ENCODE measurements at regions not wholly inside any gene's neighbourhood (a gene's known extent, or its start where the extent isn't known, plus 50 kb on each side); places are given as distances from the start of the nearest gene placed in this dataset.
"Not testable (repeated sequence)": the region's sequence is repeated elsewhere in the genome, so short reads cannot be mapped to it uniquely, and the experiment has no call there.

DNA sequence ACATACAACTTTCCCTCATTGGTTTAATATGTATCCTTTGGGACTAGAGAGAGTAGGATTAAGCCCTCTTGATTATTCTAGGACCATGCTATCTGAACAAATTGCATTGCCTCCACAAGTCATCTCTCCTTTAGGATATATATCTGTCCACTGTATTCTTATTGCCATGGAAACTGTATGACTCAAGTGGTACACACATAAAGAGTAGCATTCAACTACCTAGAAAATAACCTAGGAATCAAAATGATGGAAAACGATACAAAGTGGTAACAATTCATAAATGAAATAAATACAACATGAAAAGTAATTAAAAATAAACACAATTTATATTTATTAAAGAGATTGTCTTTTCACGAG lies 212.1 kb upstream of the P2RY1 start:
- DNase-seq = no peak

DNA sequence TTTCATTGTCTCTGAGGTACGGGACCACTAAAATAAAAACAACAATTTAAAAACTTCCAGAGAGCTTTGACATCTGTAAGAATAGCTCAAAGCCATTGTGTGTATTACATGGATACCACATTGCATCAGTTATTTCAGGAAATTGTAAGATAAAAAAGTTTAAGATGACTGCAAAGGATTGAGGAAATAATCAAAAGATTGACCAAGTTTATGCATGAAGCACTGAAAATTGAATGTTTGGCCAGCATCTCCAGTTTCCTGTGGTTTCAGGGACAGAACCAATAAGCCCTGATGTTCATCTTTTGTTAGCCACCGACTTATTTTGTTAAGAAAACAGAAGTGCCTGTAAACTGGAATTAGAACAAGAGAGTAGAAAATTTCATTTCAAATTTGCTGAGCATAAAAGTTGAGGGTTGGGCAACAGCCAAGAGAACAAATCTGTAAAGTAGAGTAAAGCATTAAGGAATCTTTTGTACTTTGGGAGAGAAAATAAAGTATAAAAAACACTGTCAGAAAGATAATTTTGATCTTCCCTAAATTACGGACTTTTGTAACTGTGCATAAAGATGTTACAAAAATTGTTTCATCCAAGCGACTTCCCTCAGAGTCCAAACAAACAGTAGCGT lies 211.5 kb upstream of the P2RY1 start:
- DNase-seq = no peak

DNA sequence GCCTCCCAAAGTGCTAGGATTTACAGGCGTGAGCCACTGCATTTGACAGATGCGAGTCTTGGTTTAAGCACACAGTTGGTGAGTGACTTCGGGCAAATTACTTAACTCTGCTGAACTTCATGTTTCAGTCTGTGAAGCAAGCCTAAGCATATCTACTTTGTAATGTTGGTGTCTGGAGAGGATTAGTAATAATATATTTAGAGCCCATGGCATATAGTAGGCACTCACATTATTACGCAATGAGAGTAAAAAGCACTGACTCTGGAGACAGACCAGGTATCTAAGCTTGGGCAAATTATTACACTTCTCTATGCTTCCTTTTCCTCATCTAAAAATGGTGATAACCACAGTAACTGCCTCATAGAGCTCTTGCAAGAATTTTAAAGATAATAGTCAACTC lies 208.7 kb upstream of the P2RY1 start:
- no peak for DNase-seq

DNA sequence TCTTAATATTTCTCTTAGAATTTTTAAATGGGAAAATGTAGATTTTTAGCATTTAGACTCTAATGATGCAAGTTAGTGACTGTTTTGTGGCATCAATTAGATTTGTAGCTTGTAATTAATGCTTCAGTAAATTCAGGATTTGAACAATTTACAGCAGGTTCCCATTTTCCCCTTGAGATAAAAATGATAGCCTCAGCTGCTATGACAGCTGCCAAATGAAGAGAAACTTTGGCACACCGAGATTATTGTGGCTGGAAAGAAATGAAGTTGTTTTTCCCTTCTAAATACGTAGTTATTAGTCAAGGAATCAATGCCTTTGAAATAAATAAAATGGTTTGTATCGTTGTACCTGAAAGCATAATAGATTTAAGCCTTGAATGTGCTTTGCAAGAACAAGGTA lies 206.4 kb upstream of the P2RY1 start:
- no peak for DNase-seq

DNA sequence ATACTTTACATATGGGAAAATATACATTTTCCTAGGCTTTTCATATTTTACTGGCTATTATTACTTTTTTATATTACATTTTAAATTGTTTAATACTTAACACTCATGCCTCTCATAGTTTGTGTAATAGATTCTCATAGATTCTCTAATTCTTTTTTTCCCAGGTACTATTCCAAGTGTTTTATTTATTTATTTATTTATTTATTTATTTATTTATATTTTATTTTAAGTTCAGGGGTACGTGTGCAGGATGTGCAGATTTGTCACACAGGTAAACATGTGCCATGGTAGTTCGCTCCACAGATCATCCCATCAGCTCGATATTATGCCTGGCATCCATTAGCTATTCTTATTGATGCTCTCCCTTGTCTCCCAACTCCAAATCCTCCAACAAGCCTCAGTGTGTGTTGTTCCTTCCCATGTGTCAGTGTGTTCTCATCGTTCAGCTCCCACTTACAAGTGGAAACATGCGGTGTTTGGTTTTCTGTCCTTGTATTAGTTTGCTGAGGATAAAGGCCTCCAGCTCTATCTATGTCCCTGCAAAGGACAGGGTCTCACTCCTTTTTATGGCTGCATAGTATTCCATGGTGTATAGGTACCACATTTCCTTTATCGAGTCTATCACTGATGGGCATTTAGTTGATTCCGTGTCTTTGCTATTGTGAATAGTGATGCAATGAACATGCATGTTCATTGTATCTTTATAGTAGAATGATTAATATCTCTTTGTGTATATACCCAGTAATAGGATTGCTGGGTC lies 205.4 kb upstream of the P2RY1 start:
- DNase-seq = no peak

DNA sequence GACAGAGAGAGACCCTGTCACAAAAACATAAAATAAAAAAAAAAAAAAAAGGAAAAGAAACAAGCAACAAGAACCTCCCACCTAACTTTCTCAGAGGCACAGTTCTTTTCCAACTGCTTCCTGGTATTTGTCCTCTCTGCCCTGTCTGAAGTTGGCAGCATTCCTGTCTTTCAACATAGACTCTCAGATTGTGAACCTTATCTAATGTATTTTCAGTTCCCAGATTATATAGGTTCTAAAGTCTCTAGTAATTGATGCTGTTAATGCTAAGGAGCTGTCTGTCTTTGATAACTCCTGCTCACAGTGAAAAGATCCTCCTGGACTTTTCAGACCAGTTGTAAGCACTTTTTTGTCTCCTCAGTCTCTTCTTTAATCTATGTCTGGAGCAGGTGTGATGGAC lies 199.5 kb upstream of the P2RY1 start:
- DNase-seq = no peak

DNA sequence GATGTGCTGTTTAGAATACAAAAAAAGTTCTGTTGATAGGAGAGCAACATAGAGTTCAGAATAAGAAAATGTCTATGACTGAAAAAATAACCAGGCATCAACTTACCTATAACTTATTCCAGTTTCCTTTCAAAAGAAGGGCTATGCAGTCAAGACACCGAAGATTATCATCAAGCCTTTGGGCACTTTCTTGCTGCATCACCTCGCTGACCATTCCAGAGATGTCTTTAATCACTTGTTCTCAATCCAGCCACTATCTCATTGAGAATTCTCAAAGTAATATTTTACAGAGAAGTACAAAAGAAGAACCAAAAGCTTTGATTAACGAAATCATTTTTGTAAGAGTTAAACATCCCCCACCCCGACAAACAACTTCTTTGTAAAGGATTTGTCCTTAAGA lies 198.3 kb upstream of the P2RY1 start:
- DNase-seq = no peak

DNA sequence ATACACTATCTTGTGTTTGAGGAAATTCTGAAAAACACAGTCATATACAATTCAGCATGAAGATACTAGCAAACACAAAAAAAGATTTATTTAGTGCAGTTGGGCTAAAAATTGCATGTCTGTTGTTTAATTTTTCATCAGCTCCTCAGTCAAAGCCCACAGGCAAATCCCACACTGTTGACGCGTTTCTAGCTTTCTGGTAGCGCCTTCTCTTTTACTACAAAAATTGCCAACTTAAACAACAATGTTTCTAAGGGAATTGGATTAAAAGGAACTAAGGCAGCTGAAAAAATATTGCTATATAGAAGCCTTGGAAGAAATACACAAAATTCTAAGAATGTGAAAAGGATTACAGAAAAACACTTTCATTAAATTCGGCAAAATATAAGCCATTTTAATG lies 196.7 kb upstream of the P2RY1 start:
- DNase-seq = no peak

DNA sequence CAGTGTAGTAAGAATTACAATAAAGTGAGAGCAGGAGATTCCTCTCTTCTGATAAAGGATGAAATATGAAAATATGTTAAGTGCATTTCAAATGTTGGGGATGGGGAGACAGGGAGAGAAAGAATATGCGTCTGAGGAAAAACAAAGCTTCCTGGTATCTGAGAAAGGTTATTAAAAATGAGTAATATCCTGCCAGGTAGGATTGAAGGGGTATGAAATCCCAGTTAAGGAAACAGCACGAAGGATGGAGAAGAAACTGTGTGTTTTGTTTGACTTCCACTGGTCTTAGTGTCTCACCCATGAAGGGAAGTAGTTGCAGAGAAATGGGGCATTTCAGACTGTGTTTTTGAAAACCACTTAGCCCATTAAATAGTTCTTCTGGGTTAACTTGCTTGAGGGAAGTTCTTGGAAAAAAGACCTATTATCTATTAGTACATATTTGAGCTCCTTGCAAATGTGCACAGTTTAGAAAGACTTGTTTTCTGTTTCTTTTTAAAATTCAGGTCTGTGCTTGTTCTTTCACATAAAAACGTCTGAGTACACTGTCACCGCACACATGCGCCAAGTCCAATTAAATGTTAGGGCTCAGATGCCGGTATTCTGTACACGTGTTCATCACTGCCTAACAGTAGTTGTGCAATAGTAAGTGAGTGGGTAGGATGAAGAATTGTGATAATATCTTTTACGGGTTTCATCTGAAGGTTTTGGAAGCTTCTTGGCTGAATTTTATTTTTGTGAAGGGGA lies 196.1 kb upstream of the P2RY1 start:
- no peak for DNase-seq

DNA sequence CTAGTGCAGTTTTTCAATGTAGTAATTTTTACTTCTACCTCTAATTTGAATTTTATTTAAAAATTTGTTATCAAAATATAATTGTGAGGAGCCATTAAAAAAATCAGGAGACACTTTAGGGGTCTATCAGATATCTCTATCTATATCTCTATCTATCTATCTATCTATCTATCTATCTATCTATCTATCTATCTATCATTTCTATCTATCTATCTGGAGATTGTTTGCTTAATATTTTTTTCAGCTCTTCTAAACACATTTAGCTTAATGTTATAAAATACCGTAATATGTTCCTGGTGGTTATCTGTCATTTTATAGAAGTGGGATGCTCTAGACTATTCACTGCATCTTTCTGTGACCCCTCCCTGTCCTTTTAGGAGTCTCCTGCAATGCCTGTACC lies 193.7 kb upstream of the P2RY1 start:
- DNase-seq = no peak

DNA sequence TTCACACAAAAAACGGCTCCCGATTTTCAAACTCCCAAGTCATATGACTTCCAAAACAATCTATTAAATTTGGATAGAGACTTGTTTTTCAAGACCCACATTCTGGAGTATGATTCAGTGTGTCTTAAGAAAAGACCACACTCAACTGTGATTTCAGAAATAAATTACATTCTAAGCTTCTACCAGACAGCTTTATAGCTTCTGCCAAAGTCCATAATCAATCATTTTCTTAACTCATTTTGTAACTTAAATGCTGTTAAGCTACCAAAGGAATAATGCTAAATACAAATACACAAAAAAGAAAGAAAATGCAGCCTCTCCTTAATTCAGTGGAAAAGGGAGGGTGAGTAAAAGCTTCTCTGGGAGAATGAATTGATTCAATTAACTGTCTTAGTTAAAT lies 192.3 kb upstream of the P2RY1 start:
- DNase-seq = no peak

DNA sequence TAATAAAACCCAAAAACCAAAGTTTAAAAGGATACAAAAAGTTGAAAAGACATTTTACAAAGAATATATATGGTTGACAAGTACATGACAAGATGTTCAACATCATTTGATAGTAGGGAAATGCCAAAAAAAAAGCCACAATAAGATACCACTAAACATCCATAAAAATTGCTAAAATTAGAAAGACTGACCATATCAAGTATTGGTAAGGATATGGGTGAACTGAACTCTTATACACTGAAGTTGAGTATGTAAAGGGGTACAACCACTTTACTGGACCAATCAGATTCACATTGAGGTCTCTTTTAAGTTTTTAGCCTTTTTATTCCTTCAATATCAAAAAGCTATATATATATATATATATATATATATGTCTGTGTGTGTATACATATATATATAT lies 190.5 kb upstream of the P2RY1 start:
- no peak for DNase-seq

DNA sequence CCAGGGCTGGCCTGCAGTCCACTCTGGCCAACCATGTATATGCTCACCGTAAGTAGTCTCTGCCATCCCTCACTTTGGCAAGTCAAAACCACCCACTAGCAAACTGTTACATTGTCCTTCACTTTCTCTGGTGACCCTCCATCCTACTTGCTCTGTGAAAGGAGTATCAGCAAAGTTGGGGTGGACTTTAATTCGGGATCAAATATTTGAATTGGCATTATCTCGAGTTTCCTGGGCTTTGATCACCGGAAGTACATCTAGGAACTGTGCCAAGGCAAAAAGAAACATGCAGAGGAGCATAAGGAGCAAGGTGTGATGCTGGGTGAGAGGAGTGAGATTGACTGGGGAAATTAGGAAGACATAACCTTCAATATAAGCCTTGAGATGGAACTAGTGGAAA lies 188.9 kb upstream of the P2RY1 start:
- DNase-seq = no peak

DNA sequence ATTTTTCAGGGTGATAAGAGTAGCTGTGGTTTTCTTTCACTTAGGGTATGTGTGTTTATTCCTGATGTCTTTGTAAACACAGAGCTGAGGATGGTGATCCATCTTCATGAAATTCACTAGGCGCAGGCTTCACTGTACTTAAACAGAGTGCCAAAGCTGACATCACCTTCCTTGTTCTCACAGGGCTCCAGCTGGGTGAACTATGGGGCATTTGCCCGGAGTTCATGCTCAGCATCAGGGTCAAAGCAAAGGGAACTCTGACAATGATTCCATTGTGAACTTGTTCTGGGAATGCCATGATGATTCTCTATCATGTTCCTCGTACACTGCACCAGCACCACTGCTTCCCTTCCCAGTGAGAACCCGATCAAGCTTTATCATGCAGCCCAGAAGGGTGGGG lies 184.8 kb upstream of the P2RY1 start:
- DNase-seq = no peak

DNA sequence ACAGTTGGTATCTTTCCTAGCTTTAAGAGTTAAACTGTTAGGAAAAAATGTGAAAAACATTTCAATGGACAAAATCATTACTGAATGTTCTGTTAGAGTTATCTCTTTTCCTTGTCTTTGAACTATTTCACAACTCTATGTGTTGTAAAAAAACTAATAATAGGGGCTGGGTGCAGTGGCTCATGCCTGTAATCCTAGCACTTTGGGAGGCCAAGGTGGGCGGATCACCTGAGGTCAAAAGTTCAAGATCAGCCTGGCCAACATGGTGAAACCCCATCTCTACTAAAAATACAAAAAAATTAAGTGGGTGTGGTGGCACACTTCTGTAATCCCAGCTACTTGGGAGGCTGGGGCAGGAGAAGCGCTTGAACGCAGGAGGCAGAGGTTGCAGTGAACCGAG lies 184.0 kb upstream of the P2RY1 start:
- DNase-seq = not testable (repeated sequence)

DNA sequence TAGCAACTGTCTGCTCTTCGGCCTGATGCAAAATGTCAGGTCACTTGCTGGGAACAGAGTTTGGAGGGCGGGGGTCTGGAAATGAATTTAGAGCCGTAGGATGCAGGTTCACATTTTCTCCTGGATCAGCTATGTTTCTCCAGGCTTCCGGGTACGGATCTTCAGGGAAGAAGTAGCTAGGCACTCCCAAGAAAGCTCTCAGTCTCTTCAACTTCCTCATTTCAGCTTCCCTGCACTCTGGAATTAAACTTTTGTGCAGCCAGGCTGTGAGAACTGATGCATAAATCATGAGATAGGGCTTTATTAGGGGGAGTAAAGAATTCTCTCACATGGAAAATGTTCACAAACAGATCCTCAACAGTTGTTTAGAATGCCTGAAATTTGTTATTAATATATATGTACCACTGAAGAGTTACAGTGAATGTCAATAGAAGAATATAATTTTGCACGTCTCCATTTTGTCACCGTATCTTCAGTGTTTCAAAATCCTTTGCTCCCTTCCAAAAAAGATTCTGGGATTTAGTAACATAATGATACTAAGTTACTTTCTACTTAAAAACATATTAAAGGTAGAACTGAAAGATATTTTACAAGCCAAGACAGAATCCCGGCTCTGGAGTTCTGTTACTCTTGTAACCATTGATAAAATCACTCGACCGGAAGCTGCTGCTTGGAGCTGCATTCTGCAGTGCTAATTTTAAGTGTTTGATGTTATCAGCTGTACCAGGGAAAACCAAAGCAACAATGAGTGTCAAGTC lies 178.5 kb upstream of the P2RY1 start:
- no peak for DNase-seq

DNA sequence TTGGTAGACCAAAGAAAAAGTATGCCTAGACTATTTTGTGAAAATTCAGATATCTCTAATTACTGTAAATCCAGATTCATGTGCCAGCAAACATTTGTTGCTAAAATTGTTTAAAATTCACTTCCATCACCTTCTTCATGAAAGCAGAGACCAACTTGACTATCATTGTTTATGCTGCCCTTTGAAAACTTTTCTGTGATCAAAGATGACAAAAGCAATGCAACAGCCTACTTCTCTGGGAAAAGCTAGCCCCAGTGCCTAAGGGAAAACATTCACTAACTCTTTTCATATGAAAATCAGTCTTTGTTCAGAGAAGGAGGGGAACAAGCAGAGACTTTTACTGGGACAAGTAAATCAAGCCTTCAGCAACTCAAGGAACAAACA lies 178.0 kb upstream of the P2RY1 start:
- no peak for DNase-seq

DNA sequence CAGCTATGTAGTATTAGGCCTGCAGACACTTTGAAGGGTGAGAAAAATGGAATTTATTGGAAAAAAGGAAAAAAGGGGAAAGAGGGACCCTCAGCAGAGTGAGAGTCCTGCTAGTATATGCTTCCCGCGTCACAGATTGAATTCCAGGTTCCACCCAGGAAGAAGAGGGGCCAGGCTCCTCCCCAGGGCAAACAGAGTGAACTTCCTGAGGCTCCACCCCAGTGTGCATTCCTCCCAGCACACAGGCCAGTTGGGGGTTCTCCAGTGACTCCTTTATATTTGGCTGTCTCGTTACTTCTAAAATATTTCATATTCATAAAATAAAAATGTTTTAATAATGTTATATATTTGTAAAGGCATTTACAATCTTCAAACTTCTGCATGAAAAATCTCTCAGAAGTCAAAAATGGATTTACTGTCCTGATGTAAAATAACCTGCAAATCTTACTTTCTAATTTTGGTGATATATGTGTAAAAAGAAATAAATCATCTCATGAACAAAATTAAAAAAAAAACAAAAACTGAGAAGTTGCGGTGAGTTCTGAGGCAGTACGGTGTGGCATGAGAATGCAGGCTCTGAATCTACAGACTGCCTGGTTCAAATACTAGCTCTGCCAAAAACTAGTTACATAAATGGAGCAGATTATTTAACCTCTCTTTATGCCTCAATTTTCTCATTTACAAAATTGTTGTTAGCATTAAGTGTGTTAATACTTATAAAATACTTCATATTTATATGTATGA lies 175.8 kb upstream of the P2RY1 start:
- DNase-seq = no peak

DNA sequence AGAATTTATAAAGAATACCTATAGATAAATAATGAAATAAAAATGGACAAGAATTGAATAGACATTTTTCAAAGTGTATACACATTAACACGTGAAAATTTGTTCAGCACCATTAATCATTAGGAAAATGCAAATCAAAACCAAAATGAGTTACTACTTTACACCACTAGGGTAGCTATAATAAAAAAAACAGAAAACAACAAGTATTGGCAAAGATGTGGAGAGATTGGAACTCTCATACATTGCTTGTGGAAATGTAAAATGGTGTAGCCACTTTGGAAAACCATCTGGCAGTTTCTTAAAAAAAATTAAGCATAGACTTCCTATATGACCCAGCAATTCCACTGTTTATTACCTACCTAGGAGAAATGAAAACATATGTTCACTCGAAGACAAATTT lies 172.8 kb upstream of the P2RY1 start:
- DNase-seq = no peak

DNA sequence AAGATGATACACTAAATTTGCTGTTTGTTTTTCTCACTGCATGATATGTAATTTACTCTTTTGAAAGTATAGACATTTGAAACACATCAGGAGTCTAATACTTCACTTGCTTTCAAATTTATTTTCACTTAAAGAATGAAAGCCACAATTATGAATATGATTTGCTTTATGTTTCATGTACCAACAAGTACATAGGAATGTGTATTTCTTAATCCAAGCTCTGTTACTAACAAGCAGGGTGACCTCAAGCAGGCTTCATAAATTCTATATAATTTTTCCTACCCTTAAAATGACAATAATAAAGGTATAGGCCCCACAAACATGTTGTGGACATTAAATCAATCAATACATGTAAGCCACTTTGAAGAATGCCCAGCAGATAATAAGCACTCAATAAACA lies 170.2 kb upstream of the P2RY1 start:
- DNase-seq = no peak

DNA sequence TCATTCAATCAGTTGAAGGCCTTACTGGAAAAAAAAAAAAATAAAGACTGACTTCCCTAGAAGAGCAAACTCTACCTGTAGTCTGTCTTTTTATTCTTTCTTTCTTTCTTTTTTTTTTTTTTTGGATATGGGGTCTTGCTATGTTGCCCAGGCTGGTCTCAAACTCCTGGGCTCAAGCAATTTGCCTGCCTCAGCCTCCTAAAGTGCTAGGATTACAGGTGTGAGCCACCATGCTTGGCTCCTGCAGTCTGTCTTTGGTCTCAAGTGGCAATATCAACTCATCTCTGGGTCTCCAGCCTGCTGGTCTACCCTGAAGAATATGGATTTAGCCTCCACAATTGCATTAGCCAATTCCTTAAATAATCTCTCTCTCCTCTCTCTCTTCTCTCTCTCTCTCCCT lies 167.7 kb upstream of the P2RY1 start:
- DNase-seq = no peak

DNA sequence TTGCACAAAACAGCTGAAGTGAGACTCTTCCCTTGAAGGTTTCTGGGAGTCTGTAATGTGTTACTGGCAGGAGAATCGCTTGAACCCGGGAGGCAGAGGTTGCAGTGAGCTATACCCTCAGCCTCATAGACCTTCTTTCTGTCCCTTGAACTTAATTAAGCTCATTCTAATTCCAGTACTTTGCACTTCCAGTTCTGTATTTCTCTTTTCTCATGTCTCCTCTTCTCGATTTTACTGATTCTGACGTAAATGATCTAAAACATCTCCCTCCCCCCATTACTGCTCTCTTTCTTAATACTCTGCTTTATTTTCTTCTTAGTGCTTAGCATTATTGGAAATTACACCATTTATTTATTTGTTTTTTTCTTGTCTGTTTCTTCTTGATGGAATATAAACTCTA lies 165.4 kb upstream of the P2RY1 start:
- DNase-seq = no peak
